ENCODE measurements at regions not wholly inside any gene's neighbourhood (a gene's known extent, or its start where the extent isn't known, plus 50 kb on each side); places are given as distances from the start of the nearest gene placed in this dataset.

DNA sequence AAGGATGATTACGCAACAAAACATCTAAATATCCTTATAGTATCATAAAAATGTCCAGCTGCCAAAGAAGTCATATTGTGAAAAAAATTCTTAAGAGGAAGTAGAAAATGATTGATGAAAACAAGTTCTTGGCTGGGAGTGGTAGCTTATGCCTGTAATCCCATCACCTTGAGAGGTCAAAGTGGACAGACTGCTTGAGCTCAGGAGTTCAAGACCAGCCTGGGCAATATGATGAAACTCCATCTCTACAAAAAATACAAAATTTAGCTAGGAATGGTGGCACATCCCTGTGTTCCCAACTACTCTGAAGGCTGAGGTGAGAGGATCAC, 577.6 kb downstream of the KLHL13 start:
- TF ChIP-seq, protein P1, sequence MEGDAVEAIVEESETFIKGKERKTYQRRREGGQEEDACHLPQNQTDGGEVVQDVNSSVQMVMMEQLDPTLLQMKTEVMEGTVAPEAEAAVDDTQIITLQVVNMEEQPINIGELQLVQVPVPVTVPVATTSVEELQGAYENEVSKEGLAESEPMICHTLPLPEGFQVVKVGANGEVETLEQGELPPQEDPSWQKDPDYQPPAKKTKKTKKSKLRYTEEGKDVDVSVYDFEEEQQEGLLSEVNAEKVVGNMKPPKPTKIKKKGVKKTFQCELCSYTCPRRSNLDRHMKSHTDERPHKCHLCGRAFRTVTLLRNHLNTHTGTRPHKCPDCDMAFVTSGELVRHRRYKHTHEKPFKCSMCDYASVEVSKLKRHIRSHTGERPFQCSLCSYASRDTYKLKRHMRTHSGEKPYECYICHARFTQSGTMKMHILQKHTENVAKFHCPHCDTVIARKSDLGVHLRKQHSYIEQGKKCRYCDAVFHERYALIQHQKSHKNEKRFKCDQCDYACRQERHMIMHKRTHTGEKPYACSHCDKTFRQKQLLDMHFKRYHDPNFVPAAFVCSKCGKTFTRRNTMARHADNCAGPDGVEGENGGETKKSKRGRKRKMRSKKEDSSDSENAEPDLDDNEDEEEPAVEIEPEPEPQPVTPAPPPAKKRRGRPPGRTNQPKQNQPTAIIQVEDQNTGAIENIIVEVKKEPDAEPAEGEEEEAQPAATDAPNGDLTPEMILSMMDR (conservative IDR thresholded peaks at IDR 0.05; ENCODE audit: low read length) = no peak
- TF ChIP-seq EZH2phosphoT487 (IDR thresholded peaks at IDR 0.05; ENCODE audit: borderline replicate concordance) = no peak
